GM12875 (cell line): ENCODE measurements at regions not wholly inside any gene's neighbourhood (a gene's known extent, or its start where the extent isn't known, plus 50 kb on each side); places are given as distances from the start of the nearest gene placed in this dataset.
"Not testable (repeated sequence)": the region's sequence is repeated elsewhere in the genome, so short reads cannot be mapped to it uniquely, and the experiment has no call there.

Experiments
- H3K4me3 ChIP-seq: one replicate; pipeline ENCODE4 v1.5.1; 2011; ENCODE audit warnings: low read depth, low read length, control low read depth
- CTCF ChIP-seq: IDR thresholded peaks from 2 replicates; pipeline ENCODE4 v1.5.1; 2011; ENCODE audit warnings: low read depth, mild to moderate bottlenecking, control low read depth, inconsistent platforms, low read length, moderate library complexity, borderline replicate concordance; ENCODE audit not compliant: insufficient read depth

GRCh38 chr1:220942278-220942677 is 63.0 kb downstream of the HLX start:
- no peak for TF ChIP-seq CTCF

GRCh38 chr1:220942914-220943313 is 63.7 kb downstream of the HLX start:
- H3K4me3 ChIP-seq: not testable (repeated sequence)

More at GRCh38 chr1:220942278-220942677, 63.0 kb downstream of the HLX start:
- H3K4me3 ChIP-seq: no peak overlapping the region

GRCh38 chr1:220943319-220943996 is 64.2 kb downstream of the HLX start:
- TF ChIP-seq CTCF: no peak
- no peak overlapping the region for H3K4me3 ChIP-seq

GRCh38 chr1:220950576-220950975 is 71.3 kb downstream of the HLX start:
- TF ChIP-seq CTCF: no peak
- H3K4me3 ChIP-seq: no peak overlapping the region

GRCh38 chr1:220952961-220953643 is 73.9 kb downstream of the HLX start:
- no peak overlapping the region for H3K4me3 ChIP-seq
- no peak for TF ChIP-seq CTCF

GRCh38 chr1:220954321-220955075 is 75.3 kb downstream of the HLX start:
- TF ChIP-seq CTCF: no peak
- H3K4me3 ChIP-seq: no peak overlapping the region

- no peak for TF ChIP-seq CTCF
- H3K4me3 ChIP-seq: no peak overlapping the region
Observed at GRCh38 chr1:220955116-220955515, 75.9 kb downstream of the HLX start.
